Spleen (tissue), 7 donors: ENCODE measurements at regions not wholly inside any gene's neighbourhood (a gene's known extent, or its start where the extent isn't known, plus 50 kb on each side); places are given as distances from the start of the nearest gene placed in this dataset.
"Not testable (repeated sequence)": the region's sequence is repeated elsewhere in the genome, so short reads cannot be mapped to it uniquely, and the experiment has no call there.

ENCODE experiments used
- POLR2A ChIP-seq, 3 donors: fragments of 450-650 bp; IDR thresholded peaks; one replicate each; pipeline ENCODE4 v1.5.1; 2017; ENCODE audit warnings: antibody characterized with exemption in 3 of 3, mild to moderate bottlenecking in 1 of 3
- POLR2AphosphoS5 ChIP-seq, 3 donors: sonication (generic); formaldehyde crosslinking; IDR thresholded peaks; one replicate each; pipeline ENCODE4 v1.5.1; 2017; ENCODE audit warnings: antibody characterized with exemption in 3 of 3
- TF ChIP-seq, protein P1 (sequence below), 11 experiments: fragments of 200-600 bp in 7 of 11; fragments of 450-650 bp in 4 of 11; sonication (generic) in 4 of 11; IDR thresholded peaks in 8 of 11; conservative IDR thresholded peaks in 3 of 11; 1 replicate in 7 of 11; 2 replicates in 4 of 11; pipeline versions ENCODE4 v1.4.0 to v1.8.0; 2016 to 2021; ENCODE audit warnings: antibody characterized with exemption in 11 of 11, inconsistent platforms in 4 of 11, mild to moderate bottlenecking in 1 of 11
- donor health status: DM: no; HTN: no; CAD: no; lungs with moderate emphysema.
- donor health status: DM: no; HTN: no; CAD: no.
- donor health status: DM: no; HTN: no; CAD: no.

DNA sequence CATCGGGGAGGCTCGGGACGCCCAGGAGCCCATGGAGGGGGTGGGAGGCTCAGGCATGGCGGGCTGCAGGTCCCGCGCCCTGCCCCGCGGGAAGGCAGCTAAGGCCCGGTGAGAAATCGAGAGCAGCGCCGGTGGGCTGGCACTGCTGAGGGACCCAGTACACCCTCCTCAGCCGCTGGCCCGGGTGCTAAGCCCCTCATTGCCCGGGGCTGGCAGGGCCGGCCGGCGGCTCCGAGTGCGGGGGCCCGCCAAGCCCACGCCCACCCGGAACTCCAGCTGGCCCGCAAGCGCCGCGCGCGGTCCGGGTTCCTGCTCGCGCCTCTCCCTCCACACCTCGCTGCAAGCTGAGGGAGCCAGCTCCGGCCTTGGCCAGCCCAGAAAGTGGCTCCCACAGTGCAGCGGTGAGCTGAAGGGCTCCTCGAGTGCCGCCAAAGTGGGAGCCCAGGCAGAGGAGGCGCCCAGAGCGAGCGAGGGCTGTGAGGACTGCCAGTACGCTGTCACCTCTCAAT, 195.0 kb upstream of the PIK3R1 start:
- TF ChIP-seq POLR2A, POLR2AphosphoS5 (IDR thresholded peaks at IDR 0.05): not testable (repeated sequence)
- TF ChIP-seq, protein P1, sequence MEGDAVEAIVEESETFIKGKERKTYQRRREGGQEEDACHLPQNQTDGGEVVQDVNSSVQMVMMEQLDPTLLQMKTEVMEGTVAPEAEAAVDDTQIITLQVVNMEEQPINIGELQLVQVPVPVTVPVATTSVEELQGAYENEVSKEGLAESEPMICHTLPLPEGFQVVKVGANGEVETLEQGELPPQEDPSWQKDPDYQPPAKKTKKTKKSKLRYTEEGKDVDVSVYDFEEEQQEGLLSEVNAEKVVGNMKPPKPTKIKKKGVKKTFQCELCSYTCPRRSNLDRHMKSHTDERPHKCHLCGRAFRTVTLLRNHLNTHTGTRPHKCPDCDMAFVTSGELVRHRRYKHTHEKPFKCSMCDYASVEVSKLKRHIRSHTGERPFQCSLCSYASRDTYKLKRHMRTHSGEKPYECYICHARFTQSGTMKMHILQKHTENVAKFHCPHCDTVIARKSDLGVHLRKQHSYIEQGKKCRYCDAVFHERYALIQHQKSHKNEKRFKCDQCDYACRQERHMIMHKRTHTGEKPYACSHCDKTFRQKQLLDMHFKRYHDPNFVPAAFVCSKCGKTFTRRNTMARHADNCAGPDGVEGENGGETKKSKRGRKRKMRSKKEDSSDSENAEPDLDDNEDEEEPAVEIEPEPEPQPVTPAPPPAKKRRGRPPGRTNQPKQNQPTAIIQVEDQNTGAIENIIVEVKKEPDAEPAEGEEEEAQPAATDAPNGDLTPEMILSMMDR (IDR thresholded peaks at IDR 0.05 in 8 of 11, conservative IDR thresholded peaks at IDR 0.05 in 3 of 11), result not testable (repeated sequence)
